GM19351 (cell line): ENCODE measurements at regions not wholly inside any gene's neighbourhood (a gene's known extent, or its start where the extent isn't known, plus 50 kb on each side); places are given as distances from the start of the nearest gene placed in this dataset.

Experiments
- ATAC-seq: cut with Tn5 transposase; IDR thresholded peaks from one replicate; pipeline ENCODE4 v1.9.1; 2021; ENCODE audit warnings: mild to moderate bottlenecking, moderate library complexity; ENCODE audit not compliant: unreplicated experiment

- ATAC-seq = no peak
Observed at GRCh38 chr15:69730281-69731080, 277.9 kb downstream of the RPLP1 start.

GRCh38 chr15:69731081-69731330, 278.4 kb downstream of the RPLP1 start:
- no peak for ATAC-seq

- no peak for ATAC-seq
Observed at GRCh38 chr15:69731581-69731980, 279.0 kb downstream of the RPLP1 start.

GRCh38 chr15:69732133-69732532, 279.5 kb downstream of the RPLP1 start:
- ATAC-seq = no peak

GRCh38 chr15:69734699-69735098, 282.1 kb downstream of the RPLP1 start:
- no peak for ATAC-seq

GRCh38 chr15:69735121-69735520, 282.5 kb downstream of the RPLP1 start:
- ATAC-seq = no peak

- no peak for ATAC-seq
Observed at GRCh38 chr15:69736161-69736560, 283.5 kb downstream of the RPLP1 start.

- no peak for ATAC-seq
Observed at GRCh38 chr15:69737916-69738315, 285.3 kb downstream of the RPLP1 start.

- ATAC-seq = no peak
Observed at GRCh38 chr15:69740684-69741083, 288.1 kb downstream of the RPLP1 start.

GRCh38 chr15:69742361-69742760, 289.7 kb downstream of the RPLP1 start:
- ATAC-seq = no peak

- no peak for ATAC-seq
Observed at GRCh38 chr15:69743091-69743490, 290.5 kb downstream of the RPLP1 start.

GRCh38 chr15:69744391-69745162, 292.0 kb downstream of the RPLP1 start:
- ATAC-seq = no peak

- ATAC-seq = no peak
Observed at GRCh38 chr15:69747193-69747592, 294.6 kb downstream of the RPLP1 start.

GRCh38 chr15:69748131-69748530, 295.5 kb downstream of the RPLP1 start:
- ATAC-seq = no peak

- no peak for ATAC-seq
Observed at GRCh38 chr15:69748576-69749185, 296.1 kb downstream of the RPLP1 start.

GRCh38 chr15:69749274-69749673, 296.7 kb downstream of the RPLP1 start:
- ATAC-seq = no peak

- no peak for ATAC-seq
Observed at GRCh38 chr15:69749797-69750196, 297.2 kb downstream of the RPLP1 start.

- ATAC-seq = no peak
Observed at GRCh38 chr15:69750253-69750652, 297.6 kb downstream of the RPLP1 start.

GRCh38 chr15:69751147-69751546, 298.5 kb downstream of the RPLP1 start:
- no peak for ATAC-seq

- ATAC-seq = no peak
Observed at GRCh38 chr15:69751566-69751965, 298.9 kb downstream of the RPLP1 start.

- ATAC-seq = no peak
Observed at GRCh38 chr15:69753867-69754266, 301.2 kb downstream of the RPLP1 start.

GRCh38 chr15:69754313-69754712, 301.7 kb downstream of the RPLP1 start:
- ATAC-seq = no peak
